Pancreas (tissue), 10 donors: ENCODE measurements at regions not wholly inside any gene's neighbourhood (a gene's known extent, or its start where the extent isn't known, plus 50 kb on each side); places are given as distances from the start of the nearest gene placed in this dataset.

Source experiments
- ATAC-seq, 4 donors: fragments of 200-7000 bp; cut with Tn5 transposase; one replicate each; pipeline versions ENCODE4 v1.8.0 to v1.9.1; 2020; ENCODE audit warnings: mild to moderate bottlenecking in 4 of 4, moderate library complexity in 4 of 4
- DNase-seq, 6 donors: peaks; one replicate each; pipeline ENCODE4 v3.0.0-alpha.2; 2020
- FAIRE-seq: peaks from 2 replicates; lab custom pipeline; 2012; peaks lifted over from hg19 to GRCh38; lab: Jason Lieb, UNC
- H3K27ac ChIP-seq, 4 donors: fragments of 200-600 bp; sonication (generic); 1 replicate in 3 of 4; 2 replicates in 1 of 4; pipeline versions ENCODE4 v1.5.0 to v1.8.0; 2020
- H3K27me3 ChIP-seq, 4 donors: fragments of 200-600 bp; one replicate each; pipeline ENCODE4 v1.8.0; 2021
- H3K36me3 ChIP-seq, 3 donors: fragments of 200-600 bp; sonication (generic) in 1 of 3; one replicate each; pipeline versions ENCODE4 v1.5.0 to v1.8.0; 2020 to 2021
- H3K4me1 ChIP-seq, 3 donors: fragments of 200-600 bp; one replicate each; pipeline ENCODE4 v1.8.0; 2021
- H3K4me3 ChIP-seq, 4 donors: fragments of 200-600 bp; sonication (generic) in 2 of 4; one replicate each; pipeline versions ENCODE4 v1.5.0 to v1.8.0; 2020 to 2021
- H3K9me3 ChIP-seq, 4 donors: fragments of 200-600 bp; one replicate each; pipeline ENCODE4 v1.8.0; 2021
- WGBS, 2 donors: extraction: QIAGEN DNeasy Blood & Tissue Kit; methylation state at CpG; one replicate each; pipeline ENCODE4 v1.1.7; 2013; 5-methylcytosine and 5-hydroxymethylcytosine counted together
- intact Hi-C, 3 donors: fragments of 100-400 bp; cut with DNase I; formaldehyde crosslinking; loops; one replicate each; pipeline versions ENCODE4 v1.11.1 to v1.14.2; 2022
- TF ChIP-seq, protein P1 (sequence below), 4 donors: fragments of 200-600 bp; sonication (generic) in 3 of 4; IDR thresholded peaks; one replicate each; pipeline versions ENCODE4 v1.5.0 to v1.8.0; 2021; ENCODE audit warnings: antibody characterized with exemption in 4 of 4
- donor health status: healthy with polysubstance abuse.
- donor health status: DM: no; HTN: no; CAD: no; lungs with moderate emphysema.
- donor health status: DM: no; HTN: no; CAD: no.
- donor health status: control.
- donor health status: control.
- donor health status: Bipolar disorder and iron deficiency.
- donor health status: DM: yes; HTN: yes; CAD: no.
- donor health status: DM: no; HTN: no; CAD: no.
- donor health status: DM: no; HTN: no; CAD: no.
- donor health status: DM: yes; HTN: yes; CAD: no.

DNA sequence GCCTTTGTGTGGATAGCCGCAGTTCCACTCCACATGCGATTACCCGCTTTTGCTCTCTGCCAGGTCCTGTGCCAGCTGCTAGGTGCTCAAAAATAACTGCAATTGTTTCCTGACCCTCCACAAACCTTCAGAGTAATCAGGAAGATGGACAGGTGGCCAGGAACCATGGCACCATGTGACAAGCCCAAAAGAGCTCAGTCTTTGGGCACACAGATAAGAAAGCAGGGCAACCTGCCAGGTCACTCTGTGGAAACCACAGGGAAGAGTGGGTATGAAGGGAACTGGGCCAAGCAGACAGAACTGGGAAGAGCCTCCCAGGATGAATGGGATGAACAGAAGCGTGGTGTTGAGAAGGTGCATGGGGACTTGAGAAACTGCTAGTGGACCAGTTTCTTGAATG, 79.4 kb upstream of the AGAP1 start:
- peaks cover 0 to 9% (median 6%) of the 10 kb centered on the region in 3 donors for H3K4me1 ChIP-seq
- no peaks in the 10 kb centered on the region for H3K27me3 ChIP-seq
- 21 to 29% methylated on average over 4 of the region's 4 CpGs for WGBS, 2 donors
- TF ChIP-seq, protein P1, sequence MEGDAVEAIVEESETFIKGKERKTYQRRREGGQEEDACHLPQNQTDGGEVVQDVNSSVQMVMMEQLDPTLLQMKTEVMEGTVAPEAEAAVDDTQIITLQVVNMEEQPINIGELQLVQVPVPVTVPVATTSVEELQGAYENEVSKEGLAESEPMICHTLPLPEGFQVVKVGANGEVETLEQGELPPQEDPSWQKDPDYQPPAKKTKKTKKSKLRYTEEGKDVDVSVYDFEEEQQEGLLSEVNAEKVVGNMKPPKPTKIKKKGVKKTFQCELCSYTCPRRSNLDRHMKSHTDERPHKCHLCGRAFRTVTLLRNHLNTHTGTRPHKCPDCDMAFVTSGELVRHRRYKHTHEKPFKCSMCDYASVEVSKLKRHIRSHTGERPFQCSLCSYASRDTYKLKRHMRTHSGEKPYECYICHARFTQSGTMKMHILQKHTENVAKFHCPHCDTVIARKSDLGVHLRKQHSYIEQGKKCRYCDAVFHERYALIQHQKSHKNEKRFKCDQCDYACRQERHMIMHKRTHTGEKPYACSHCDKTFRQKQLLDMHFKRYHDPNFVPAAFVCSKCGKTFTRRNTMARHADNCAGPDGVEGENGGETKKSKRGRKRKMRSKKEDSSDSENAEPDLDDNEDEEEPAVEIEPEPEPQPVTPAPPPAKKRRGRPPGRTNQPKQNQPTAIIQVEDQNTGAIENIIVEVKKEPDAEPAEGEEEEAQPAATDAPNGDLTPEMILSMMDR (IDR thresholded peaks at IDR 0.05), result no peak
- no peaks in the 10 kb centered on the region for H3K9me3 ChIP-seq
- H3K36me3 ChIP-seq, result no peaks in the 10 kb centered on the region
- DNase-seq (peak in 5 of 6 donors; percentile 61 to 71 (median 65)), ATAC-seq (peak; percentile 57 to 80 (median 72)), FAIRE-seq (no peak)
- H3K4me3 ChIP-seq, result no peak overlapping the region
- intact Hi-C loops, result no loop called here
- peak overlapping the region in 2 of 4 donors; percentile 63 to 71 for H3K27ac ChIP-seq

DNA sequence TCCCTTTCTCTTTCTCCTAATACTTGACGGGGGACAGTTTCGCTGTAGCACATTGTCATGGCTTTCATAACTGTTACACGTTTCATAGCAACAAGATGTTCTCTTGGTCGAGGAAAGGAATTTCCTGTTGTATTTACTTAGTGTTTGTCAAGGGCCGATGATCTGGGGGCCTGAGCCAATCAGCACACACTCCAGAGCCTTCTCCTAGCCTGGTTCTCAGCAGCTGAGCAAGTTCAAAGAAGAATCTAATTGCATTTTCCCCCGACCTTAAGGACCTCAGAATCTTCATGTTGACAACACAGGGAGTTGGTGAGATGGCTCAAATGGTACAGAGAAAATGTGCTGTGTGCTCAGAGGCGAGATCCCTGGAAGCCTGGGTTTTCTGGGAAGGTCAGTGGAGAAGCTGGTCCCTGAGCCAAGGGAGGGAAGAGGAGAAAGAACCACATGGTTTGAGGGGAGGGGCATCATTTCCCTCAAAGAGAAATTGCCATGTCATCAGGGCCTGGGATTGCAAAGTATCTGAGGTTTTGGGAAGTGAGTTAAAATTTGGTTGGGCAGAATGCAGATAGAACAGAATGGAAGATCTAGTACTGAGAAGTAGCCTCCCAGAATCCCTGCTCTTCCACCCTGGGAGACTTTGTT, 76.9 kb upstream of the AGAP1 start:
- Histone ChIP-seq H3K27me3 (no peaks in the 10 kb centered on the region), H3K9me3 (no peaks in the 10 kb centered on the region), H3K4me1 (peaks cover 0 to 9% (median 6%) of the 10 kb centered on the region in 3 donors), H3K27ac (peak overlapping the region in 2 of 4 donors; percentile 5 to 36), H3K36me3 (no peaks in the 10 kb centered on the region), H3K4me3 (no peak overlapping the region)
- 43 to 45% methylated on average over 7 of the region's 7 CpGs for WGBS, 2 donors
- TF ChIP-seq, protein P1 (IDR thresholded peaks at IDR 0.05), result no peak
- intact Hi-C loops, result no loop called here
- peak in 3 of 4 donors; percentile 33 to 55 (median 34) for ATAC-seq
- no peak for DNase-seq
- FAIRE-seq, result no peak

DNA sequence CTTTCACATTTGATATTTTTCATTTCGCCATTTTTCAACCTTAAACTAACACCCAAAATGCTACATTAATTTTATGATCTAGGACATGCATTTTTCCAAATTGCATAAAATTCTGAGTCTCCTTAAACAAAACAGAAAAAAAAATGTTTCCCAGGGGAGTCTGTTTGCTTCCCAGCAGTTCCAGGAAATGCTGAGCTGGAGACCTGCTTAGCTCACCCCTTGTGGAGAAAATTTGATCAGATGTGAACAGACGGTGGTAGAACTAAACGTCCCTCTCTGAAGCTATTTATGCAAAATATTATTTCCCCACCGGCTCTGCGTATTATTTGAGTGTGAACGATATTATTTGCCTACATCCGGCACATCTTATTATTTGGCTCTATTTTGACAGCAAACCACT, 74.9 kb upstream of the AGAP1 start:
- H3K36me3 ChIP-seq, result no peaks in the 10 kb centered on the region
- H3K4me3 ChIP-seq, result no peak overlapping the region
- FAIRE-seq (no peak), ATAC-seq (no peak), DNase-seq (no peak)
- peaks cover 0 to under 1% (median 0%) of the 10 kb centered on the region in 3 donors for H3K4me1 ChIP-seq
- H3K9me3 ChIP-seq, result no peaks in the 10 kb centered on the region
- 70 to 76% methylated on average over 7 of the region's 7 CpGs for WGBS, 2 donors
- no peaks in the 10 kb centered on the region for H3K27me3 ChIP-seq
- intact Hi-C loops, result no loop called here
- no peak overlapping the region for H3K27ac ChIP-seq
- TF ChIP-seq, protein P1 (IDR thresholded peaks at IDR 0.05), result no peak

DNA sequence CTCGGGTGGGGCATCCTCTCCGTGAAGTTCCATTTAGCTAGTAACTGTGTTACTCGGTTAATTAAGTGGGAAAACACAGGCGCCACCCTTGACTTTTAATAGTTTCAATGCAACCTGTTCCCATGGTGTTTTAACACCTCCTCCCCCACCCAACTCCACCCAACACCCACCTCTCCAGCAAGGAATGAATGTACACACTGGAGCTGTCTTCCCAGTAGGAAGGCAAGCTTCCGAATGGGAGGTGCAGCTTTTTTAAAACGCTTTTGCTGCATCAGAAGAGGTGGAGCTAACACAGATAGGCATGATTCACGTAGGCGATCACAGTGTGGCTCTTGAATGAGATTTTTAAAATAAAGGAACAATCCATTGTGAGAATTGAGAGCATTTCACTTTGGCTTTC, 73.8 kb upstream of the AGAP1 start:
- WGBS, 2 donors, result 80 to 89% methylated on average over 8 of the region's 8 CpGs
- FAIRE-seq, result no peak
- Histone ChIP-seq H3K4me3 (no peak overlapping the region), H3K4me1 (no peaks in the 10 kb centered on the region), H3K9me3 (no peaks in the 10 kb centered on the region), H3K27ac (no peak overlapping the region), H3K36me3 (no peaks in the 10 kb centered on the region), H3K27me3 (no peaks in the 10 kb centered on the region)
- intact Hi-C loops, result no loop called here
- no peak for DNase-seq
- no peak for ATAC-seq
- TF ChIP-seq, protein P1 (IDR thresholded peaks at IDR 0.05), result no peak

DNA sequence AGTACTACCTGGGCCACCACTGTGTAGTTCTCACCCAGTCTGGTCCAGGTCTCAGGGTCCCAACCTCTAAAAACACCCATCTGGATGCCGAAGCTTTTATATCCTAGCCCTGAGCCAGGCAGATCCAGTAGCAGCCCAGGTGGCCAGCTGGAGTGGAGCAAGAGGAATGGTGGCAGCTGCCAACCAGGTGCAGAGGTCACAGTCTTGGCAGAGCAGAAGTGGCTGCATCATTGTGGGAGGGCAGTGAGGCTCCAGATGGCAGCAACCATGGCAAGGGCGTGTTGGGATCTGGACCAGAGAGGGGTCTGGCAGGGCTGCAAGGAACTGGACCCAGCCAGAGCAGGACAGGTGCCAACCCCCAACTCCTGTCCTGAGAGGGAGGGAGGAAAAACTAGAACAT, 72.2 kb upstream of the AGAP1 start:
- H3K27ac ChIP-seq, result no peak overlapping the region
- peak; percentile 82 to 95 (median 94) for ATAC-seq
- 16 to 31% methylated on average over 2 of the region's 2 CpGs for WGBS, 2 donors

More for the DNA sequence above, 72.2 kb upstream of the AGAP1 start:
- FAIRE-seq (no peak), DNase-seq (peak; percentile 49 to 82 (median 74))
- intact Hi-C loops, result no loop called here
- no peaks in the 10 kb centered on the region for H3K36me3 ChIP-seq
- no peaks in the 10 kb centered on the region for H3K27me3 ChIP-seq
- H3K9me3 ChIP-seq, result no peaks in the 10 kb centered on the region
- TF ChIP-seq, protein P1 (IDR thresholded peaks at IDR 0.05), result no peak
- no peaks in the 10 kb centered on the region for H3K4me1 ChIP-seq
- no peak overlapping the region for H3K4me3 ChIP-seq
